Caco-2 (cell line): ENCODE measurements at regions not wholly inside any gene's neighbourhood (a gene's known extent, or its start where the extent isn't known, plus 50 kb on each side); places are given as distances from the start of the nearest gene placed in this dataset.

Source experiments
- BruUV-seq: library from RNA; stranded (reverse); fragments of 400-500 nt; replicated peaks from 2 replicates; lab custom pipeline; 2021; lab: Mats Ljungman, UMichigan
- CTCF ChIA-PET: fragments of 300-600 bp; sonication (Branson Sonifier 250); formaldehyde crosslinking; loops from one replicate; lab custom pipeline; 2022; ENCODE audit warnings: antibody characterized with exemption; lab: Charles Lee
- POLR2A ChIA-PET: fragments of 300-600 bp; sonication (Branson Sonifier 250); formaldehyde crosslinking; loops from one replicate; lab custom pipeline; 2022; ENCODE audit warnings: antibody characterized with exemption; lab: Charles Lee
- DNase-seq, 2 experiments: peaks; one replicate each; pipeline versions ENCODE4 v3.0.0 to v3.0.0-alpha.2; 2020 to 2022
- H3K27me3 ChIP-seq: replicated peaks from 2 replicates; pipeline ENCODE4 v1.6.0; 2011; ENCODE audit warnings: low read length; ENCODE audit not compliant: control insufficient read depth, insufficient read depth
- H3K36me3 ChIP-seq: 2 replicates; pipeline ENCODE4 v1.5.1; 2011; ENCODE audit warnings: low read length; ENCODE audit not compliant: control insufficient read depth, insufficient read depth
- H3K4me1 ChIP-seq: fragments of 250-450 bp; sonication (Bioruptor Pico); 2 replicates; pipeline ENCODE4 v1.5.1; 2020; ENCODE audit warnings: mild to moderate bottlenecking
- H3K4me3 ChIP-seq: 2 replicates; pipeline ENCODE4 v1.5.1; 2011; ENCODE audit warnings: low read depth, mild to moderate bottlenecking, control low read depth, low read length
- H3K9me3 ChIP-seq: fragments of 250-450 bp; sonication (Bioruptor Pico); 2 replicates; pipeline ENCODE4 v1.5.1; 2020; ENCODE audit warnings: mild to moderate bottlenecking, moderate library complexity
- H3K27ac Mint-ChIP-seq: one replicate; pipeline ENCODE4 v1.8.0; 2022; ENCODE audit warnings: mixed read lengths; ENCODE audit not compliant: unreplicated experiment
- H3K27me3 Mint-ChIP-seq: one replicate; pipeline ENCODE4 v1.8.0; 2022; ENCODE audit warnings: mixed read lengths; ENCODE audit not compliant: insufficient read depth, unreplicated experiment
- H3K36me3 Mint-ChIP-seq: one replicate; pipeline ENCODE4 v1.8.0; 2022; ENCODE audit warnings: mild to moderate bottlenecking, mixed read lengths; ENCODE audit not compliant: insufficient read depth, unreplicated experiment
- H3K4me1 Mint-ChIP-seq: one replicate; pipeline ENCODE4 v1.8.0; 2022; ENCODE audit warnings: low read depth, mixed read lengths; ENCODE audit not compliant: unreplicated experiment
- H3K4me3 Mint-ChIP-seq: one replicate; pipeline ENCODE4 v1.8.0; 2022; ENCODE audit warnings: mild to moderate bottlenecking, moderate library complexity, mixed read lengths; ENCODE audit not compliant: unreplicated experiment
- H3K9me3 Mint-ChIP-seq: one replicate; pipeline ENCODE4 v1.8.0; 2022; ENCODE audit warnings: mixed read lengths; ENCODE audit not compliant: unreplicated experiment
- intact Hi-C: fragments of 100-400 bp; cut with micrococcal nuclease; formaldehyde crosslinking; loops from one replicate; pipeline ENCODE4 v1.10.0; 2022; ENCODE audit not compliant: unreplicated experiment
- TF ChIP-seq, protein P1 (sequence below), 2 experiments: fragments of 200-600 bp in 1 of 2; IDR thresholded peaks; 1 replicate in 1 of 2; 2 replicates in 1 of 2; pipeline versions ENCODE4 v1.5.1 to v1.8.0; 2011 to 2022; ENCODE audit warnings: antibody characterized with exemption in 1 of 2, control low read depth in 1 of 2, inconsistent platforms in 1 of 2, low read depth in 1 of 2, low read length in 1 of 2, mild to moderate bottlenecking in 1 of 2, moderate library complexity in 1 of 2; ENCODE audit not compliant: insufficient read depth in 1 of 2, severe bottlenecking in 1 of 2, unreplicated experiment in 1 of 2

GRCh38 chr3:80543154-80543553, 775.4 kb upstream of the ROBO1 start:
- ChIA-PET POLR2A (no interaction called here), CTCF (no interaction called here)
- Histone ChIP-seq H3K4me1 (no peaks in the 10 kb centered on the region), H3K27me3 (no peaks in the 10 kb centered on the region), H3K36me3 (no peaks in the 10 kb centered on the region), H3K9me3 (no peaks in the 10 kb centered on the region), H3K4me3 (no peak overlapping the region)
- no peaks in the 10 kb centered on the region for H3K4me1 Mint-ChIP-seq
- H3K27ac Mint-ChIP-seq = no peak overlapping the region
- intact Hi-C loops = no loop called here
- no peaks in the 10 kb centered on the region for H3K27me3 Mint-ChIP-seq
- no peaks in the 10 kb centered on the region for H3K9me3 Mint-ChIP-seq
- TF ChIP-seq, protein P1, sequence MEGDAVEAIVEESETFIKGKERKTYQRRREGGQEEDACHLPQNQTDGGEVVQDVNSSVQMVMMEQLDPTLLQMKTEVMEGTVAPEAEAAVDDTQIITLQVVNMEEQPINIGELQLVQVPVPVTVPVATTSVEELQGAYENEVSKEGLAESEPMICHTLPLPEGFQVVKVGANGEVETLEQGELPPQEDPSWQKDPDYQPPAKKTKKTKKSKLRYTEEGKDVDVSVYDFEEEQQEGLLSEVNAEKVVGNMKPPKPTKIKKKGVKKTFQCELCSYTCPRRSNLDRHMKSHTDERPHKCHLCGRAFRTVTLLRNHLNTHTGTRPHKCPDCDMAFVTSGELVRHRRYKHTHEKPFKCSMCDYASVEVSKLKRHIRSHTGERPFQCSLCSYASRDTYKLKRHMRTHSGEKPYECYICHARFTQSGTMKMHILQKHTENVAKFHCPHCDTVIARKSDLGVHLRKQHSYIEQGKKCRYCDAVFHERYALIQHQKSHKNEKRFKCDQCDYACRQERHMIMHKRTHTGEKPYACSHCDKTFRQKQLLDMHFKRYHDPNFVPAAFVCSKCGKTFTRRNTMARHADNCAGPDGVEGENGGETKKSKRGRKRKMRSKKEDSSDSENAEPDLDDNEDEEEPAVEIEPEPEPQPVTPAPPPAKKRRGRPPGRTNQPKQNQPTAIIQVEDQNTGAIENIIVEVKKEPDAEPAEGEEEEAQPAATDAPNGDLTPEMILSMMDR (IDR thresholded peaks at IDR 0.05; ENCODE audit: insufficient read depth in 1 of 2, low read depth in 1 of 2, low read length in 1 of 2, severe bottlenecking in 1 of 2, unreplicated experiment in 1 of 2) = no peak
- no TSS peak for BruUV-seq
- no peaks in the 10 kb centered on the region for H3K36me3 Mint-ChIP-seq
- no peak overlapping the region for H3K4me3 Mint-ChIP-seq
- DNase-seq = no peak

DNA sequence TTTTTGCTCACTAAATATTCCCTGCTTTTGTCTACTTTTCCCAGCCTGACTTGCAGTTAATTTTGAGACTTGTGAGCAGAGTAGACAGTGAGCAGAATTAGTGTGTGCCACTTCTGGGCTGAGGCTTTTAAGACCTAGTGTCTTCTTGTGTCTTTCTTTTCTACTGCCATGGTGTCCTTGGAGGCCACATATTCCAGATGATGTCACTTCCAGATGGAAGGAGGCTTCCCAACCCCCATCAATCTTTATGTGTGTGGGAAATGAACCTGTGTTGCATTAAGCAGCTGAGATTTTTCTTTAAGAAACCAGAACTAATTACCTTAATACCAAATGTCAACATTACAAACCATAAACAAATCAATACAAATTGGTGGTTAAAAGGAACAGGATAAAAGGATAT, 774.7 kb upstream of the ROBO1 start:
- CTCF ChIA-PET = no interaction called here
- no peaks in the 10 kb centered on the region for H3K4me1 ChIP-seq
- H3K27me3 Mint-ChIP-seq = no peaks in the 10 kb centered on the region

GRCh38 chr3:80537680-80538079, 769.9 kb upstream of the ROBO1 start:
- BruUV-seq = no TSS peak
- Histone ChIP-seq H3K27me3 (no peaks in the 10 kb centered on the region), H3K36me3 (no peaks in the 10 kb centered on the region), H3K4me1 (no peaks in the 10 kb centered on the region), H3K4me3 (no peak overlapping the region), H3K9me3 (no peaks in the 10 kb centered on the region)
- CTCF ChIA-PET = no interaction called here
- Mint-ChIP-seq H3K9me3 (no peaks in the 10 kb centered on the region), H3K27ac (no peak overlapping the region), H3K27me3 (no peaks in the 10 kb centered on the region), H3K36me3 (no peaks in the 10 kb centered on the region), H3K4me3 (no peak overlapping the region), H3K4me1 (no peaks in the 10 kb centered on the region)
- POLR2A ChIA-PET = no interaction called here
- intact Hi-C loops = no loop called here
- DNase-seq = no peak
- TF ChIP-seq, protein P1 (IDR thresholded peaks at IDR 0.05; ENCODE audit: insufficient read depth in 1 of 2, low read depth in 1 of 2, low read length in 1 of 2, severe bottlenecking in 1 of 2, unreplicated experiment in 1 of 2) = no peak

More for the DNA sequence above, 774.7 kb upstream of the ROBO1 start:
- H3K9me3 Mint-ChIP-seq = no peaks in the 10 kb centered on the region
- no peaks in the 10 kb centered on the region for H3K9me3 ChIP-seq
- POLR2A ChIA-PET = no interaction called here
- H3K27ac Mint-ChIP-seq = no peak overlapping the region
- no peaks in the 10 kb centered on the region for H3K27me3 ChIP-seq
- H3K4me1 Mint-ChIP-seq = no peaks in the 10 kb centered on the region
- intact Hi-C loops = no loop called here
- TF ChIP-seq, protein P1 (IDR thresholded peaks at IDR 0.05; ENCODE audit: insufficient read depth in 1 of 2, low read depth in 1 of 2, low read length in 1 of 2, severe bottlenecking in 1 of 2, unreplicated experiment in 1 of 2) = no peak
- no peak overlapping the region for H3K4me3 ChIP-seq
- DNase-seq = no peak
- H3K36me3 Mint-ChIP-seq = no peaks in the 10 kb centered on the region
- H3K4me3 Mint-ChIP-seq = no peak overlapping the region
- BruUV-seq = no TSS peak
- no peaks in the 10 kb centered on the region for H3K36me3 ChIP-seq
